ENCODE measurements at regions not wholly inside any gene's neighbourhood (a gene's known extent, or its start where the extent isn't known, plus 50 kb on each side); places are given as distances from the start of the nearest gene placed in this dataset.

DNA sequence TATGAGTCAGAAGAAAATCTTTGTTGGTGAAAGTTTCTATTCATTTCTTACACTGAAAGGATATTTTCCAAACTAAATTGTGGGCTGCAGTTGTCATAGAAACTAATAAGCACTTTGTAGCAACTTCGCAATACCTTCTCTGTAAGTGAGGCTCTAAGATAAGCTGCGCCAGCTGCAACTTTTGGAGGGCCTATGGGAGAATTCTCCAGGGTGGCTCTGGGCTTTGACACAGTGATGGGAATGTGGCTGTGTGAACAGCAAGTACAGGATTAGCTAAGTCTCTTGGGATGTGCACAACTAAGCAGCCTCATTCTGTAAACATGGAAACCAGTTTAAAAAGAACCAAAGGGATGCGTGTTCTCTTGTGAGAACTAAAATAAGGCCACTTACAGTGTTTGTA lies 124.6 kb upstream of the SGO1 start:
- Histone ChIP-seq H3K4me3 (ENCODE audit: low read length, poor library complexity, severe bottlenecking) (no peak overlapping the region), H3K36me3 (ENCODE audit: insufficient read depth, low read length) (no peaks in the 10 kb centered on the region), H3K4me2 (ENCODE audit: low read depth, low read length, poor library complexity, severe bottlenecking) (no peak overlapping the region), H3K9me3 (ENCODE audit: insufficient read depth, low read depth, low read length) (no peaks in the 10 kb centered on the region), H3K4me1 (ENCODE audit: insufficient read depth, low read length, poor library complexity, severe bottlenecking) (no peaks in the 10 kb centered on the region), H3K79me2 (ENCODE audit: insufficient read depth, low read length) (no peaks in the 10 kb centered on the region), H2AFZ (ENCODE audit: low read length) (no peak overlapping the region), H3K9me2 (replicated peaks; ENCODE audit: low read depth, low read length) (no peaks in the 10 kb centered on the region), H3K27me3 (ENCODE audit: insufficient read depth, low read length, poor library complexity, severe bottlenecking) (no peaks in the 10 kb centered on the region), H3K9ac (ENCODE audit: low read depth, low read length, poor library complexity, severe bottlenecking) (no peak overlapping the region), H3F3A (ENCODE audit: low read depth) (no peaks in the 10 kb centered on the region), H4K20me1 (ENCODE audit: insufficient read depth, low read length, poor library complexity, severe bottlenecking) (no peaks in the 10 kb centered on the region)
- TF ChIP-seq, protein P1, sequence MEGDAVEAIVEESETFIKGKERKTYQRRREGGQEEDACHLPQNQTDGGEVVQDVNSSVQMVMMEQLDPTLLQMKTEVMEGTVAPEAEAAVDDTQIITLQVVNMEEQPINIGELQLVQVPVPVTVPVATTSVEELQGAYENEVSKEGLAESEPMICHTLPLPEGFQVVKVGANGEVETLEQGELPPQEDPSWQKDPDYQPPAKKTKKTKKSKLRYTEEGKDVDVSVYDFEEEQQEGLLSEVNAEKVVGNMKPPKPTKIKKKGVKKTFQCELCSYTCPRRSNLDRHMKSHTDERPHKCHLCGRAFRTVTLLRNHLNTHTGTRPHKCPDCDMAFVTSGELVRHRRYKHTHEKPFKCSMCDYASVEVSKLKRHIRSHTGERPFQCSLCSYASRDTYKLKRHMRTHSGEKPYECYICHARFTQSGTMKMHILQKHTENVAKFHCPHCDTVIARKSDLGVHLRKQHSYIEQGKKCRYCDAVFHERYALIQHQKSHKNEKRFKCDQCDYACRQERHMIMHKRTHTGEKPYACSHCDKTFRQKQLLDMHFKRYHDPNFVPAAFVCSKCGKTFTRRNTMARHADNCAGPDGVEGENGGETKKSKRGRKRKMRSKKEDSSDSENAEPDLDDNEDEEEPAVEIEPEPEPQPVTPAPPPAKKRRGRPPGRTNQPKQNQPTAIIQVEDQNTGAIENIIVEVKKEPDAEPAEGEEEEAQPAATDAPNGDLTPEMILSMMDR (conservative IDR thresholded peaks at IDR 0.05; ENCODE audit: low read length): no peak
- no peak for TF ChIP-seq EZH2phosphoT487 (IDR thresholded peaks at IDR 0.05; ENCODE audit: borderline replicate concordance)

DNA sequence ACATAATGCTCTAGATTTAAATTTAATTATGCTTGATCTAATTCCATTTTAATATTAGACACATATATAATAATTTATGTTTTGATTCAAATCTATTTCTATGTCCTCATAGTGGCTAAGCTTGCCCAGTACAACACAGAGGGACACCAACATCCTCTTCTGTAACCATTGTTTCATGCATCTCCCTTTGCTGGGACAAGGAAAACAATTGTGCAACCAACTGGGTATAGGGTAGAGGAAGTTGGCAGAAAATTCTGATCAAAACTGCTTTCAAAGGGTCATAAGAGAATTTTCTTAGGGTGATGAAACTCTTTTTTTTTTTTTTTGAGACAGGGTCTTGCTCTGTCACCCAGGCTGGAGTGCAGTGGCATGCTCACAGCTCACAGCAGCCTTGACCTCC lies 121.4 kb upstream of the SGO1 start:
- Histone ChIP-seq H3K36me3 (ENCODE audit: insufficient read depth, low read length) (no peaks in the 10 kb centered on the region), H3K9ac (ENCODE audit: low read depth, low read length, poor library complexity, severe bottlenecking) (no peak overlapping the region), H3K27me3 (ENCODE audit: insufficient read depth, low read length, poor library complexity, severe bottlenecking) (no peaks in the 10 kb centered on the region), H3K4me2 (ENCODE audit: low read depth, low read length, poor library complexity, severe bottlenecking) (no peak overlapping the region), H3K79me2 (ENCODE audit: insufficient read depth, low read length) (no peaks in the 10 kb centered on the region), H3K9me2 (replicated peaks; ENCODE audit: low read depth, low read length) (no peaks in the 10 kb centered on the region), H3F3A (ENCODE audit: low read depth) (no peaks in the 10 kb centered on the region), H3K4me1 (ENCODE audit: insufficient read depth, low read length, poor library complexity, severe bottlenecking) (no peaks in the 10 kb centered on the region), H2AFZ (ENCODE audit: low read length) (no peak overlapping the region), H3K9me3 (ENCODE audit: insufficient read depth, low read depth, low read length) (no peaks in the 10 kb centered on the region), H3K4me3 (ENCODE audit: low read length, poor library complexity, severe bottlenecking) (no peak overlapping the region), H4K20me1 (ENCODE audit: insufficient read depth, low read length, poor library complexity, severe bottlenecking) (no peaks in the 10 kb centered on the region)
- TF ChIP-seq, protein P1 (conservative IDR thresholded peaks at IDR 0.05; ENCODE audit: low read length): no peak
- no peak for TF ChIP-seq EZH2phosphoT487 (IDR thresholded peaks at IDR 0.05; ENCODE audit: borderline replicate concordance)

DNA sequence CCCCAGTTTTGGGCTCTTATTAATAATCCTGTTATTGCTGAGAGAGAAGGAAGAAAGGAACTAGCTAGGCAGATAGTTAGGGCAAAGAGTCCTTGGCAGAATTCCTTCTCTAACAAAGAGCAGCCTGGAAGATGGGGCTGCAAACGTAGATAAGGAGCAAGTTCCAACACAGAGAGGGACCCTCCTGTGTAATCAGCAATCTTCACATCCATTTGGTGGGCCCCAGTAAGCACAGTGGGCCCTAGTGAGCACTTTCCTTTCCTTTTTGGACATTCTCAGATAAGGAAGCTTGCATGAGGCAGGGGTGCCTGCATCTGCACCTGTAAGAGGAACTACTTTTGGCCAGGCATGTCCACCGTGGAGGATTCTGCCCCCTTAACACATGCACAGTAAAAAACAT lies 119.6 kb upstream of the SGO1 start:
- H3K9me2 ChIP-seq (replicated peaks; ENCODE audit: low read depth, low read length): no peaks in the 10 kb centered on the region
- no peak overlapping the region for H3K9ac ChIP-seq (ENCODE audit: low read depth, low read length, poor library complexity, severe bottlenecking)
- H3K27me3 ChIP-seq (ENCODE audit: insufficient read depth, low read length, poor library complexity, severe bottlenecking): no peaks in the 10 kb centered on the region
- H3K79me2 ChIP-seq (ENCODE audit: insufficient read depth, low read length): no peaks in the 10 kb centered on the region
- TF ChIP-seq, protein P1 (conservative IDR thresholded peaks at IDR 0.05; ENCODE audit: low read length): no peak
- TF ChIP-seq EZH2phosphoT487 (IDR thresholded peaks at IDR 0.05; ENCODE audit: borderline replicate concordance): no peak
- no peaks in the 10 kb centered on the region for H3K4me1 ChIP-seq (ENCODE audit: insufficient read depth, low read length, poor library complexity, severe bottlenecking)
- H3K36me3 ChIP-seq (ENCODE audit: insufficient read depth, low read length): no peaks in the 10 kb centered on the region
- H4K20me1 ChIP-seq (ENCODE audit: insufficient read depth, low read length, poor library complexity, severe bottlenecking): no peaks in the 10 kb centered on the region
- H3K4me2 ChIP-seq (ENCODE audit: low read depth, low read length, poor library complexity, severe bottlenecking): no peak overlapping the region
- H2AFZ ChIP-seq (ENCODE audit: low read length): no peak overlapping the region
- no peaks in the 10 kb centered on the region for H3K9me3 ChIP-seq (ENCODE audit: insufficient read depth, low read depth, low read length)
- no peak overlapping the region for H3K4me3 ChIP-seq (ENCODE audit: low read length, poor library complexity, severe bottlenecking)
- no peaks in the 10 kb centered on the region for H3F3A ChIP-seq (ENCODE audit: low read depth)

Data from Loucy (cell line).